ENCODE measurements at regions not wholly inside any gene's neighbourhood (a gene's known extent, or its start where the extent isn't known, plus 50 kb on each side); places are given as distances from the start of the nearest gene placed in this dataset.

Small RNAs in the stretch of these regions (small RNA-seq; reads per million reads assigned to genes)
- gene MIR3680-2: 0 reads per million in 6 experiments
